Heart left ventricle (tissue), 13 donors: ENCODE measurements at regions not wholly inside any gene's neighbourhood (a gene's known extent, or its start where the extent isn't known, plus 50 kb on each side); places are given as distances from the start of the nearest gene placed in this dataset.

Experiments
- CTCF ChIP-seq, 12 donors: fragments of 200-600 bp; sonication (generic) in 4 of 12; IDR thresholded peaks; one replicate each; pipeline versions ENCODE4 v1.5.0 to v1.8.0; 2018 to 2022; ENCODE audit warnings: antibody characterized with exemption in 12 of 12, mild to moderate bottlenecking in 5 of 12
- POLR2A ChIP-seq, 2 donors: fragments of 450-650 bp; IDR thresholded peaks; one replicate each; pipeline ENCODE4 v1.6.1; 2017; ENCODE audit warnings: antibody characterized with exemption in 2 of 2, mild to moderate bottlenecking in 2 of 2, moderate library complexity in 2 of 2
- donor health status: ischemic (EF 13 %, LVEDD 7.1; RV severe dilation, severe dysfunction).
- donor health status: DM: no; HTN: yes; CAD: no.
- donor health status: DM: no; HTN: no; CAD: no.
- donor health status: ischemic (EF 25% LVEDD 6.9; RV normal size, moderate dysfunction).
- donor health status: ischemic (EF 25% LVEDD 5.7; RV mildly dilated, moderate dysfunction).
- donor health status: ischemic (EF 35%, LVEDD 5.7; RV mildly dilated, moderate dysfunction).
- donor health status: nonischemic (EF 11% LVEDD 7.7; RV severe dilation, severe dysfunction).
- donor health status: DM: yes; HTN: yes; CAD: no.
- donor health status: PGD.
- donor health status: ischemic (EF 29% LVEDD 5.4; RV normal size, mild dysfunction).
- donor health status: nonischemic (EF 23%, LVEDD 6.1; RV moderate dilation, normal function).

- TF ChIP-seq CTCF (IDR thresholded peaks at IDR 0.05) (no peak), POLR2A (IDR thresholded peaks at IDR 0.05) (no peak)
Measured at GRCh38 chr14:38790916-38791315, 312.1 kb downstream of the SEC23A start.
